ENCODE measurements at regions not wholly inside any gene's neighbourhood (a gene's known extent, or its start where the extent isn't known, plus 50 kb on each side); places are given as distances from the start of the nearest gene placed in this dataset.

- H3K36me3 Mint-ChIP-seq (ENCODE audit: low read depth, unreplicated experiment), result no peaks in the 10 kb centered on the region
- no peak overlapping the region for H3K4me3 Mint-ChIP-seq (ENCODE audit: unreplicated experiment)
- H3K27me3 Mint-ChIP-seq (ENCODE audit: unreplicated experiment), result no peaks in the 10 kb centered on the region
- no peak for DNase-seq (ENCODE audit: low spot score)
- no peak overlapping the region for H3K27ac Mint-ChIP-seq (ENCODE audit: unreplicated experiment)
- no peaks in the 10 kb centered on the region for H3K9me3 Mint-ChIP-seq (ENCODE audit: unreplicated experiment)
- no peaks in the 10 kb centered on the region for H3K4me1 Mint-ChIP-seq (ENCODE audit: unreplicated experiment)
- TF ChIP-seq, protein P1, sequence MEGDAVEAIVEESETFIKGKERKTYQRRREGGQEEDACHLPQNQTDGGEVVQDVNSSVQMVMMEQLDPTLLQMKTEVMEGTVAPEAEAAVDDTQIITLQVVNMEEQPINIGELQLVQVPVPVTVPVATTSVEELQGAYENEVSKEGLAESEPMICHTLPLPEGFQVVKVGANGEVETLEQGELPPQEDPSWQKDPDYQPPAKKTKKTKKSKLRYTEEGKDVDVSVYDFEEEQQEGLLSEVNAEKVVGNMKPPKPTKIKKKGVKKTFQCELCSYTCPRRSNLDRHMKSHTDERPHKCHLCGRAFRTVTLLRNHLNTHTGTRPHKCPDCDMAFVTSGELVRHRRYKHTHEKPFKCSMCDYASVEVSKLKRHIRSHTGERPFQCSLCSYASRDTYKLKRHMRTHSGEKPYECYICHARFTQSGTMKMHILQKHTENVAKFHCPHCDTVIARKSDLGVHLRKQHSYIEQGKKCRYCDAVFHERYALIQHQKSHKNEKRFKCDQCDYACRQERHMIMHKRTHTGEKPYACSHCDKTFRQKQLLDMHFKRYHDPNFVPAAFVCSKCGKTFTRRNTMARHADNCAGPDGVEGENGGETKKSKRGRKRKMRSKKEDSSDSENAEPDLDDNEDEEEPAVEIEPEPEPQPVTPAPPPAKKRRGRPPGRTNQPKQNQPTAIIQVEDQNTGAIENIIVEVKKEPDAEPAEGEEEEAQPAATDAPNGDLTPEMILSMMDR (IDR thresholded peaks at IDR 0.05; ENCODE audit: unreplicated experiment), result no peak
These were observed 239.1 kb downstream of the HDGFL1 start for GRCh38 chr6:22808466-22808865.

DNA sequence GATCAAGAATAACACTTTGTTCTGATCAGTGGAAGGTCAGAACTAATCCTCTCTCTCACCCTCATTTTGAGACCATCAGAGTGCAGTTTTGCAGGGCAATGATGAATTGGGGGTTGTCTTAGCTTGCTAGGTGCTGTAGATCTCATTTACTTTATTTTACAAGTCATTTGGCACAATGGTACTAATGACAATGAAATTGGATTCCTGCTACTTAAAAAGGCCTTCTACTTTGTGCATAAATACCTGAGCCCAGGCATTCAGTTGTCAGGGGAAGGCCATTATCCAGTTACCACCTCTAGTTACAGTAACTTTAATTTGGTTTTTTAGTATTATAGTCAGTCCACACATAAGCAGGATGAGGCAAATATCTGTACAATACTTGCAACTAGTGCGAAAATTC, 240.0 kb downstream of the HDGFL1 start:
- DNase-seq (ENCODE audit: low spot score), result no peak

DNA sequence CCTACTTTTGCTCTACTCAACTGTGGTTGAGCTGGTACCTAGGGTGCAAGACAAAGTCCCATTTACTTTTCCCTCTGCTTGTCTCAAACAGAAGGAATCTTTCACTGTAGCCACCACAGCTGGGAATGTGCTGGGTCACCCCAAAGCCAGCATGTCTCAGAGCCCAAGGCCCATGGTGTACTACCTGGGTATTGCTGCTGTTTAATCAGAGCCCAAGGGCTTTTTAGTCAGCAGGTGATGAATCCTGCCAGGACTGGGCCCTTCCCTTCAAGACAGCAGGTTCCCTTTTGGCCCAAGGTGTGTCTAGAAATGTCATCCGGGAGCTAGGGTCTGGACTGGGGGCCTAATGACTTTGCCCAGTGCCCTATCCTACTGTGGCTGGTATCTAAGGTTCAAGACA, 249.8 kb downstream of the HDGFL1 start:
- H3K36me3 Mint-ChIP-seq (ENCODE audit: low read depth, unreplicated experiment), result no peaks in the 10 kb centered on the region
- no peak for DNase-seq (ENCODE audit: low spot score)
- no peaks in the 10 kb centered on the region for H3K27me3 Mint-ChIP-seq (ENCODE audit: unreplicated experiment)
- H3K4me1 Mint-ChIP-seq (ENCODE audit: unreplicated experiment), result no peaks in the 10 kb centered on the region
- TF ChIP-seq, protein P1 (IDR thresholded peaks at IDR 0.05; ENCODE audit: unreplicated experiment), result no peak
- H3K4me3 Mint-ChIP-seq (ENCODE audit: unreplicated experiment), result no peak overlapping the region
- no peak overlapping the region for H3K27ac Mint-ChIP-seq (ENCODE audit: unreplicated experiment)
- H3K9me3 Mint-ChIP-seq (ENCODE audit: unreplicated experiment), result no peaks in the 10 kb centered on the region

More for the DNA sequence above, 240.0 kb downstream of the HDGFL1 start:
- Mint-ChIP-seq H3K4me1 (ENCODE audit: unreplicated experiment) (no peaks in the 10 kb centered on the region), H3K36me3 (ENCODE audit: low read depth, unreplicated experiment) (no peaks in the 10 kb centered on the region), H3K27ac (ENCODE audit: unreplicated experiment) (no peak overlapping the region), H3K27me3 (ENCODE audit: unreplicated experiment) (no peaks in the 10 kb centered on the region), H3K4me3 (ENCODE audit: unreplicated experiment) (no peak overlapping the region), H3K9me3 (ENCODE audit: unreplicated experiment) (no peaks in the 10 kb centered on the region)
- TF ChIP-seq, protein P1 (IDR thresholded peaks at IDR 0.05; ENCODE audit: unreplicated experiment), result no peak

DNA sequence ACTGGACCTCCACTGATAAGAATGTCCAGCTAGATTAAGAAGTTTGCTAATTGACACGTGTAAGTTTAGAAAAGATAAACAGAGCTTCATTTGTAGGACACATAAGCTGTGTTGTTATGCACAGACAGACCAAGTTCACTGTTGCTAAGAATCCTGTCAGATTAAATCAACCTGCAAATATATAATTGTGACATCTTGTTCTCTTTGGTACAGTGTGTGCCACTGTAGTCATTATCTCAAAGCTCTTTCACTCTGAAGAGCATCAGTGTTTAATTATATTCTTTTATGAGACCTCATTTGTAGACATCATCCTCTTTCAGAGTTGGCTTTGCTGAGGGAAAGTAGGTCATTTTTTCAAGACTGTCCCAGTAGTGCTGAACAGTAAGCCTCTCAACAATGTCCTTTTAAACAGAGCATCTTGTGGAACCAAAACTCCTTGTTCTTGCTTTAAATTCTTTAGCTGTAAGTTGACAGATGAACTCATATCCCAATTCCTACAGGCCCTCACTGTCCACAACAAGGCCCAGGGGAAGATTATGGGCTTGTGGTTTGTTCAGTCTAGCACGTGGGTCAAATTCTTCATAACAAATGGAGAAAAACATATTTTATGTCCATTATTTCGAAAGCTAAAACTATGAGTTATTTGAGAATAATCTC, 252.4 kb downstream of the HDGFL1 start:
- Mint-ChIP-seq H3K27ac (ENCODE audit: unreplicated experiment) (no peak overlapping the region), H3K9me3 (ENCODE audit: unreplicated experiment) (no peaks in the 10 kb centered on the region), H3K27me3 (ENCODE audit: unreplicated experiment) (no peaks in the 10 kb centered on the region), H3K4me1 (ENCODE audit: unreplicated experiment) (no peaks in the 10 kb centered on the region), H3K4me3 (ENCODE audit: unreplicated experiment) (no peak overlapping the region), H3K36me3 (ENCODE audit: low read depth, unreplicated experiment) (no peaks in the 10 kb centered on the region)
- no peak for DNase-seq (ENCODE audit: low spot score)
- TF ChIP-seq, protein P1 (IDR thresholded peaks at IDR 0.05; ENCODE audit: unreplicated experiment), result no peak

- H3K4me1 Mint-ChIP-seq (ENCODE audit: unreplicated experiment), result peaks cover 7% of the 10 kb centered on the region
- H3K9me3 Mint-ChIP-seq (ENCODE audit: unreplicated experiment), result no peaks in the 10 kb centered on the region
- no peak overlapping the region for H3K27ac Mint-ChIP-seq (ENCODE audit: unreplicated experiment)
- H3K4me3 Mint-ChIP-seq (ENCODE audit: unreplicated experiment), result no peak overlapping the region
- H3K36me3 Mint-ChIP-seq (ENCODE audit: low read depth, unreplicated experiment), result no peaks in the 10 kb centered on the region
- no peaks in the 10 kb centered on the region for H3K27me3 Mint-ChIP-seq (ENCODE audit: unreplicated experiment)
- TF ChIP-seq, protein P1 (IDR thresholded peaks at IDR 0.05; ENCODE audit: unreplicated experiment), result no peak
- DNase-seq (ENCODE audit: low spot score), result no peak
These were observed 255.8 kb downstream of the HDGFL1 start for GRCh38 chr6:22825210-22825609.
